LNCAP (cell line): ENCODE measurements at regions not wholly inside any gene's neighbourhood (a gene's known extent, or its start where the extent isn't known, plus 50 kb on each side); places are given as distances from the start of the nearest gene placed in this dataset.
A peak's percentile ranks its signal among the peaks of the same experiment; 100 is the strongest.

Experiments
- TF ChIP-seq, protein P1 (sequence below): fragments of 450-650 bp; IDR thresholded peaks from 2 replicates; pipeline ENCODE4 v1.5.1; 2017; ENCODE audit warnings: mild to moderate bottlenecking

DNA sequence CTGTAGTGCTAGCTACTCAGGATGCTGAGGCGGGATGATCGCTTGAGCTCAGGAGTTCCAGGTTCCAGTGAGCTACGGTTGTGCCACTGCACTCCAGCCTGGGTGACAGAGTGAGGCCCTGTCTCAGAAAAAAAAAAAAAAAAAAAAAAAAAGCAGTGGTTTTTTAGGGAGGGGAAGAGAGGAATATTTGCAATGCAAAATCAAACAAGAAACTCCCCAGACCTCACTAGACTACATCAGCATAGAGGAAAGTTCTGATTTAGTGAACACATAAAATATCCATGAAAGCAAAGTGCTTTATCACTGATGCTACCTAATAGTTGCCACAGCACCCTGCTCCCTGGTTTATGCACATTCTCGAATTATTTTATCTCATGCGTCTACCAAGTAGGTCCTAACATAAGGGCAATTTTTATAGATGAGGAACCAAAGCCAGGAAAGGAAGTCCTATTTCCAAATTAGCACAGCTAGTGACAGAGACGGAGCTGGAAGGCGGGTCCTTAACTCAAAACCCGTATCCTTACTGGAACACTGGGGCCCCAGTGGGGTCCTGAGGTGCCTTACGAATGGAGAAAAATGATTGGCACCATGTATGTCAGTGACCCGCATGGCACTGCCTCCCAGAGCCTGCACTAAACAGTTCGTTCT is 50.7 kb upstream of the GPR157 start:
- TF ChIP-seq, protein P1, sequence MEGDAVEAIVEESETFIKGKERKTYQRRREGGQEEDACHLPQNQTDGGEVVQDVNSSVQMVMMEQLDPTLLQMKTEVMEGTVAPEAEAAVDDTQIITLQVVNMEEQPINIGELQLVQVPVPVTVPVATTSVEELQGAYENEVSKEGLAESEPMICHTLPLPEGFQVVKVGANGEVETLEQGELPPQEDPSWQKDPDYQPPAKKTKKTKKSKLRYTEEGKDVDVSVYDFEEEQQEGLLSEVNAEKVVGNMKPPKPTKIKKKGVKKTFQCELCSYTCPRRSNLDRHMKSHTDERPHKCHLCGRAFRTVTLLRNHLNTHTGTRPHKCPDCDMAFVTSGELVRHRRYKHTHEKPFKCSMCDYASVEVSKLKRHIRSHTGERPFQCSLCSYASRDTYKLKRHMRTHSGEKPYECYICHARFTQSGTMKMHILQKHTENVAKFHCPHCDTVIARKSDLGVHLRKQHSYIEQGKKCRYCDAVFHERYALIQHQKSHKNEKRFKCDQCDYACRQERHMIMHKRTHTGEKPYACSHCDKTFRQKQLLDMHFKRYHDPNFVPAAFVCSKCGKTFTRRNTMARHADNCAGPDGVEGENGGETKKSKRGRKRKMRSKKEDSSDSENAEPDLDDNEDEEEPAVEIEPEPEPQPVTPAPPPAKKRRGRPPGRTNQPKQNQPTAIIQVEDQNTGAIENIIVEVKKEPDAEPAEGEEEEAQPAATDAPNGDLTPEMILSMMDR: no peak

DNA sequence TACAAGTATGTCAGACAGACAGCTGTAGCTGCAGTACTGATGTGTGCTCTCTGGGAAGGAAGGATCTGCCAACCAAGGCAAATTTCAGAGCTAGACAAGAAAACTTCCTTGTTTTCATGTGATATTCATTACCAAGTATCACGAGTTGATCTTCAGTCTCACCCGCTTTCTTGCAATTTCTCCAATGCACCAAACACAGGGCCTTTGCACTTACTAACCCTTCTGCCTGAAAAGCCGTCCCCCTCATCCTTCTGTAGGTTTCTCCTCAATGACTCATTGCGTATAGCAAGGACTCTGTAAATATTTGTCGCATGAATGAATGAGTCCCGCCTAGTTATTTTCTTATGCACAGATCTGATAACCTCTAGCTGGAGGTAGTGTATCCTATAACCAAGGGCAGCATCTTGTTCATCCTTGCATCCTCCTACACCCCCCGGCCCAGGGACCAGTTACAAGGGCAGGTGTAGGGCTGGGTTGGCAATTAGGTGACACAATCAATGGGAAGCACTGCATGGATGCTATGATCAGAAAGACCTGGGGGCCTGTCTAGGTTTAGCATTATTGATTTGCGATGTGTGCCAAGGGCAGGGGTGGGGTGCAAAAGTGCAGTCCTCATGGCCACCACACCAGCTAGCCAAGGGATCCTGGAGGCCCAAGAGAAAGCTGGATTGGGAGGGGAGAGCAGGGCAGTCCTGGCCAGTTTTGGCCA is 51.4 kb upstream of the GPR157 start:
- TF ChIP-seq, protein P1: no peak

DNA sequence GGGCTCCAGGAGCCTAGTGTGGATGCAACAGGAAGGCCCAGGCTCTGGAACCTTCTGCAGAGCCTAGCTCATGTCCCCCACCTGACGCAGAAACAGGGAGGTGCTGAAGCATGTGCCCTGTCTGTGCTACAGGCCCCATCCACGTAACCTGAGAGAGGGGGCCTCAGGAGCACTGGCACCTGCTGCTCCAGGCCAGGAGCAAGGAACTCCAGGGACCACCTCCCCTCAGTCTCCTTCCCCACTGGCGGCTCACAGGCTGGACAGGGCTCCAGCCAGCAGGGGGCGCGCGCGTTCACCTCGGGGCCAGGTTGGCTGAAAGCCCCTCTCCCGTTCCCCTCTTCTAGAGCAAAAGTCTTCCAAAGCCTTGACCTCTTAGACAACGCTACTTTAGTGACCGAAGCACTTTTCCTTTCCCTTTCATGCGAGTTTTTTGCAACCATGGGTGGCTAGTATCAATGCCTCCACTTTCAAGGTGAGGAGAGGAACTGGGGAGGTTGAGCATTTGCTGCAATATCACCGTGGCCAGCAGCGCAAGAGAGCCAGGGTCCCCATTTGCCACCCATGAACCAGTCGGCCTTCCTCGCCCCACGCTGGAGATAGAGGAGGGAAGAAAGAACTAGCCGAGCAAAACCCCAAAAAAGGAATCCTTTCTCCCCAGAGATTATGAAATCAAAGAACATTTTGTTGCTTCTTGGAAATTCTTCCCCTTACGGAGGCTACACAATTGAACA is 52.4 kb upstream of the GPR157 start:
- TF ChIP-seq, protein P1: peak; percentile 100

DNA sequence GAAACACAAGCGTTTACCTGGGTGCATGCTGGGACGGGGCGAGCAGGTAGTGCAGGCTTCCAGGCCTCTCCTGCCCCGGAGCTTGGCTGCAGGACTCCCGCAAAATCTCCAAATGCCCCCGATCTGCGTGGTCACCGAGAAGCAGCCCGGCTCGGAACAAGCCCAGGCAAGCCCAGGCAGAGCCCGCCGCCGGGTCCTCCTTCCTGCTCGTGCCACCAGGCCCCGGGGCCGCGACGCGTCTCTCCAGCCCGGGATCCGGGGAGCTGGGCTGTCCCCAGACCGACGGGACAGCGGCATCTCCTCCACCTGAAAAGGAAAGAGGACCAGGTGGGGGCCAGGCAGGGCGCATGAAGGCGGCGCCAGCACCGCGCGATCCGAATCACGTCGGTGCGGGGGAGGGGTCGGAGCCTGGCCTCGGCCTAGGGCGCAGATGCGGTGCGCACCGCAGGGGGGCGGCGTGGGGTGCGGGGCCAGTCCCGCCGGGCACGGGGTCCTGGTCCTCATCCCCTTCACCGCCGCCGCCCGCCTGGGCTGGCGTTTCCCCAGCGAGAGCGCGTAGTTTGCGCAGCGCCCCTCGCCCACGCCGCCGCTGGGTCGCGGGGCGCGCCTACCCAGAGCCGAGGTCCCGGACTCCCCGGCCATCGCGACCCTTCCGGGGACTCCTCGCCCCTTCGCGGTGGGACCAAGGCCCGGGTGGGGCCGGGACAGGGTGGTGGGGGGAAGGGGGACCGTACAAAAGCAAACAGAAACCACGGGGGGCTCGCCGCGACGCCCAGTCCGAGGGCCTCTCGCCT is 52.4 kb upstream of the H6PD start:
- TF ChIP-seq, protein P1: peak; percentile 42

DNA sequence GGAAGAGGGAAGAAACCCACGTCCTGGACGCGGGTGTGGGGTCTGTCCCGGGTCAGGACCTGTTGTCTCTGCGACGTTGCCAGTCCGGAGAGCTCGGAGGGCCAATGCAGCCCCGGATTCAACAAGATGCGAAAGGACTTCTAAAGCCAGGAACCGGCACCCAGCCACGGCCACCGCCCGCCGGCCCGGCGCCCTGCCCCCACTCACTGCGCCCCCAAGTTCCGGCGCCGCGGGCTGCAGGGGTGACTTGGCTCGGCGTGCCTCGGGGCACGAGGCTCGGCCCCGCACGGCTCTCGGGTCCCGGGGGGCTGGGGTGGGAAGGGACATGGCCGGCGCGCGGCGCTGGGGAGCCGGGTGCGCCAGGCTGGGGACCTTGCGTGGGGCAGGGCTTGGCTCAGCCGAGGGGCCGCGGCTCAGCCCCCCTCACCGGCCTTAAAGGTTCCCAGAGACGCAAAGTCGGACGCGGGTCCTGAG is 51.8 kb upstream of the H6PD start:
- TF ChIP-seq, protein P1: no peak

DNA sequence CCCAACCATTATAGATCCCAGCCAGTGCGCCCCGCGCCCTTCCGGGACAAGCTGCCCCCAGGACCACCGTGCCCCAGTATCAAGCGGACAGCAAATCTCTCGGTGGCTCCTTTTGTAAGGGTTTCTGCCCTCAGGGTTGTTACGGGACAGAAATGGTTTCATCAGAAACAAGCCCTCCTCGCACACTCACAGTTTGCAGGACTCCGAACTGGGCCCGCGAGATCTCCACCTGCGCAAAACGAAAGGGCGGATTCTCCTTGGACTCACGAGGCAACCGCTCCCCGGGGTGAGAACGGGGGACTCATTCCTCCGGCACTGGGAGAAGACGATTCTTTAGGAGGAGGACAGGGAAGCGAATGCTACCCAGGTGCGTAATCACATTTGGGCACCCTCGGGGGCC is 51.1 kb upstream of the H6PD start:
- TF ChIP-seq, protein P1: no peak

DNA sequence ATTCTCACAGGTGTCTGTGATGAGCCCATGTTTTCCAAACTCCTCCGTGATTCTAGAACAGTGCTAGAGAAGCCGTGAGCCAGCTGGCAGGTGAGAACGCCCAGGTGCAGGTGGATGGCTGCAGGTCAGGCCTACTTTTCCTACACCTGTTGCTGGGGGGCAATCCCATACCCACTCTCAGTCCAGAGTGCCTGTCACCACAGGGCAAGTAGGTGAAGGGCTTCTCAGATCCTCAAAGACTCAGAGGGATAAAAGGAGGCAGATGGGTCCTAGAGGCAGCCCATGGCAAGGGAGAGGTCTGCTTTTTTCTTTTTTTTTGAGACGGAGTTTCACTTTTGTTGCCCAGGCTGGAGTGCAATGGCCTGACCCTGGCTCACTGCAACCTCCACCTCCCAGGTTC is 50.7 kb upstream of the H6PD start:
- TF ChIP-seq, protein P1: no peak
